ENCODE measurements at regions not wholly inside any gene's neighbourhood (a gene's known extent, or its start where the extent isn't known, plus 50 kb on each side); places are given as distances from the start of the nearest gene placed in this dataset.

GRCh38 chr3:102141096-102141927 lies 292.0 kb downstream of the NFKBIZ start:
- Histone ChIP-seq H3K27me3 (ENCODE audit: low read depth, low read length) (no peaks in the 10 kb centered on the region), H4K20me1 (ENCODE audit: insufficient read depth, low read length) (no peaks in the 10 kb centered on the region), H3K4me2 (ENCODE audit: low read length) (no peak overlapping the region), H3K4me3 (ENCODE audit: low read length) (no peak overlapping the region), H3K9ac (ENCODE audit: low read length) (no peak overlapping the region), H2AFZ (ENCODE audit: low read depth, low read length) (no peak overlapping the region), H3K36me3 (replicated peaks; ENCODE audit: low read depth, low read length) (no peaks in the 10 kb centered on the region), H3K9me3 (ENCODE audit: insufficient read depth, low read length) (no peaks in the 10 kb centered on the region), H3K79me2 (ENCODE audit: low read length) (no peaks in the 10 kb centered on the region), H3K4me1 (ENCODE audit: low read length) (no peaks in the 10 kb centered on the region), H3K27ac (ENCODE audit: low read length) (no peak overlapping the region)
- TF ChIP-seq EZH2phosphoT487 (IDR thresholded peaks at IDR 0.05; ENCODE audit: low read depth), result no peak
- no peak for TF ChIP-seq CTCF (IDR thresholded peaks at IDR 0.05; ENCODE audit: low read depth, low read length)

GRCh38 chr3:102141928-102142239 lies 292.6 kb downstream of the NFKBIZ start:
- Histone ChIP-seq H4K20me1 (ENCODE audit: insufficient read depth, low read length) (no peaks in the 10 kb centered on the region), H3K9me3 (ENCODE audit: insufficient read depth, low read length) (no peaks in the 10 kb centered on the region), H3K27ac (ENCODE audit: low read length) (no peak overlapping the region), H3K36me3 (replicated peaks; ENCODE audit: low read depth, low read length) (no peaks in the 10 kb centered on the region), H2AFZ (ENCODE audit: low read depth, low read length) (no peak overlapping the region), H3K9ac (ENCODE audit: low read length) (no peak overlapping the region), H3K4me3 (ENCODE audit: low read length) (no peak overlapping the region), H3K79me2 (ENCODE audit: low read length) (no peaks in the 10 kb centered on the region), H3K4me2 (ENCODE audit: low read length) (no peak overlapping the region), H3K4me1 (ENCODE audit: low read length) (no peaks in the 10 kb centered on the region), H3K27me3 (ENCODE audit: low read depth, low read length) (no peaks in the 10 kb centered on the region)
- TF ChIP-seq CTCF (IDR thresholded peaks at IDR 0.05; ENCODE audit: low read depth, low read length), result no peak
- TF ChIP-seq EZH2phosphoT487 (IDR thresholded peaks at IDR 0.05; ENCODE audit: low read depth), result no peak

- Histone ChIP-seq H3K4me2 (ENCODE audit: low read length) (no peak overlapping the region), H2AFZ (ENCODE audit: low read depth, low read length) (no peak overlapping the region), H3K9ac (ENCODE audit: low read length) (no peak overlapping the region), H3K27ac (ENCODE audit: low read length) (no peak overlapping the region), H3K9me3 (ENCODE audit: insufficient read depth, low read length) (no peaks in the 10 kb centered on the region), H3K4me1 (ENCODE audit: low read length) (no peaks in the 10 kb centered on the region), H3K27me3 (ENCODE audit: low read depth, low read length) (no peaks in the 10 kb centered on the region), H3K36me3 (replicated peaks; ENCODE audit: low read depth, low read length) (no peaks in the 10 kb centered on the region), H4K20me1 (ENCODE audit: insufficient read depth, low read length) (no peaks in the 10 kb centered on the region), H3K79me2 (ENCODE audit: low read length) (no peaks in the 10 kb centered on the region), H3K4me3 (ENCODE audit: low read length) (no peak overlapping the region)
- no peak for TF ChIP-seq CTCF (IDR thresholded peaks at IDR 0.05; ENCODE audit: low read depth, low read length)
- no peak for TF ChIP-seq EZH2phosphoT487 (IDR thresholded peaks at IDR 0.05; ENCODE audit: low read depth)
Observed at GRCh38 chr3:102142379-102143060, 292.3 kb upstream of the ZPLD1 start.

GRCh38 chr3:102143536-102143935 lies 291.3 kb upstream of the ZPLD1 start:
- Histone ChIP-seq H3K4me2 (ENCODE audit: low read length) (no peak overlapping the region), H4K20me1 (ENCODE audit: insufficient read depth, low read length) (no peaks in the 10 kb centered on the region), H3K4me3 (ENCODE audit: low read length) (no peak overlapping the region), H3K4me1 (ENCODE audit: low read length) (no peaks in the 10 kb centered on the region), H3K27ac (ENCODE audit: low read length) (no peak overlapping the region), H3K9ac (ENCODE audit: low read length) (no peak overlapping the region), H3K9me3 (ENCODE audit: insufficient read depth, low read length) (no peaks in the 10 kb centered on the region), H3K79me2 (ENCODE audit: low read length) (no peaks in the 10 kb centered on the region), H3K27me3 (ENCODE audit: low read depth, low read length) (no peaks in the 10 kb centered on the region), H2AFZ (ENCODE audit: low read depth, low read length) (no peak overlapping the region), H3K36me3 (replicated peaks; ENCODE audit: low read depth, low read length) (no peaks in the 10 kb centered on the region)
- TF ChIP-seq EZH2phosphoT487 (IDR thresholded peaks at IDR 0.05; ENCODE audit: low read depth) (no peak), CTCF (IDR thresholded peaks at IDR 0.05; ENCODE audit: low read depth, low read length) (no peak)
